ENCODE measurements at regions not wholly inside any gene's neighbourhood (a gene's known extent, or its start where the extent isn't known, plus 50 kb on each side); places are given as distances from the start of the nearest gene placed in this dataset.

GRCh38 chr6:227074-227782 lies 65.1 kb upstream of the DUSP22 start:
- no peak for DNase-seq

- DNase-seq, result no peak
Measured at GRCh38 chr6:227812-228338, 64.4 kb upstream of the DUSP22 start.

GRCh38 chr6:228881-229651 lies 63.2 kb upstream of the DUSP22 start:
- DNase-seq, result no peak

GRCh38 chr6:231779-232178 lies 60.5 kb upstream of the DUSP22 start:
- no peak for DNase-seq

GRCh38 chr6:232982-233640 lies 59.2 kb upstream of the DUSP22 start:
- no peak for DNase-seq

GRCh38 chr6:234706-235372 lies 57.4 kb upstream of the DUSP22 start:
- no peak for DNase-seq

GRCh38 chr6:235763-236360 lies 56.4 kb upstream of the DUSP22 start:
- DNase-seq, result no peak

GRCh38 chr6:236519-236918 lies 55.8 kb upstream of the DUSP22 start:
- no peak for DNase-seq

- no peak for DNase-seq
Measured at GRCh38 chr6:240151-240550, 52.1 kb upstream of the DUSP22 start.

GRCh38 chr6:241336-241865 lies 50.9 kb upstream of the DUSP22 start:
- no peak for DNase-seq
